ENCODE measurements at regions not wholly inside any gene's neighbourhood (a gene's known extent, or its start where the extent isn't known, plus 50 kb on each side); places are given as distances from the start of the nearest gene placed in this dataset.

- TF ChIP-seq CTCF (IDR thresholded peaks at IDR 0.05) (no peak), POLR2A (IDR thresholded peaks at IDR 0.05) (no peak)
Observed at GRCh38 chr4:189497516-189497915, 443.2 kb upstream of the FRG1 start.
